Progenitor cell of endocrine pancreas (in vitro differentiated cells): ENCODE measurements at regions not wholly inside any gene's neighbourhood (a gene's known extent, or its start where the extent isn't known, plus 50 kb on each side); places are given as distances from the start of the nearest gene placed in this dataset.
A peak's percentile ranks its signal among the peaks of the same experiment; 100 is the strongest.

Experiments
- DNase-seq: peaks from one replicate; pipeline ENCODE4 v3.0.0; 2021; ENCODE audit warnings: low spot score; ENCODE audit not compliant: unreplicated experiment
- H3K27ac Mint-ChIP-seq: 2 replicates; pipeline ENCODE4 v1.8.0; 2021; ENCODE audit warnings: mild to moderate bottlenecking, moderate library complexity, mixed read lengths
- H3K27me3 Mint-ChIP-seq: 2 replicates; pipeline ENCODE4 v1.8.0; 2021; ENCODE audit warnings: mixed read lengths
- H3K36me3 Mint-ChIP-seq: 2 replicates; pipeline ENCODE4 v1.8.0; 2022; ENCODE audit warnings: mixed read lengths; ENCODE audit not compliant: insufficient read depth
- H3K4me1 Mint-ChIP-seq: 2 replicates; pipeline ENCODE4 v1.8.0; 2021; ENCODE audit warnings: low read depth, mixed read lengths
- H3K4me3 Mint-ChIP-seq: 2 replicates; pipeline ENCODE4 v1.8.0; 2021; ENCODE audit warnings: low read depth, mild to moderate bottlenecking, moderate library complexity, mixed read lengths
- H3K9me3 Mint-ChIP-seq: 2 replicates; pipeline ENCODE4 v1.8.0; 2021; ENCODE audit warnings: low read depth, mixed read lengths
- CTCF ChIP-seq: fragments of 200-600 bp; sonication (generic); IDR thresholded peaks from one replicate; pipeline ENCODE4 v1.5.0; 2021; ENCODE audit warnings: antibody characterized with exemption, mild to moderate bottlenecking; ENCODE audit not compliant: unreplicated experiment

DNA sequence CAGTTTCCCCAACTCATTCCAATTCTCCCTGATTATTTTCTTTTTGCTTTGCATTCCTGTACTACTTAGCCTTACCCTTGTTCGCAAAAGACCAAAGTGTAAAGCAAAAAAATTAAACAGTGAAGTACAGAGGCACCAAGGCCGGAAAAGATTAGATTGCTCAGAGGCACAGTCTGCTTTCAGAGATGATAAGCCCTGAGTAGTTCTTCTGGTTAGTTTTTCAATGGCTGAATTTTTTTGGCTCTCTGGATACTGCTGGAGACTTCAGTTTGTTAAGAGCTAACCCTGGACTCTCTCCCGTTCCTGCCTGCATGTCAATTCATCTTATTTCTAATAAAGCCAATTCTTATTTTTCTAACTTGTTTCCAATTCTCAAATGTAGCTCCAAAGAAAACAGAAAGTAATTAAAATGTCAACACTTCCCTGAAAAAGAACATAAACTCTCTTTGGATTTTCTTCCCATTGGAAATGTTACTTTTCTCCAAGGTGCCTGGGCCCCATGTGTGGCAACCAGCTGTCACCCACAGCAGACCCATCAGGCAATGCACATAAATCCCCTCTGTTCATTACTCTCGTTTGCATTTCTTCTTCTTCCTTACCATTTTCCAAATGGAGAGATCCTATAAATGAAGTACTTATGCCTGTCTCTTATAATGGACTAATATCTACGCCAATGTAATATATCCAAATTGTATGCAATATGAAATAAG is 142.8 kb downstream of the BTG1 start:
- no peak for DNase-seq
- Mint-ChIP-seq H3K4me3 (peak overlapping the region; percentile 58), H3K36me3 (peaks cover 14% of the 10 kb centered on the region), H3K27me3 (no peaks in the 10 kb centered on the region), H3K9me3 (peaks cover 26% of the 10 kb centered on the region), H3K27ac (peak overlapping the region; percentile 87), H3K4me1 (peaks cover 39% of the 10 kb centered on the region)
- no peak for TF ChIP-seq CTCF

- Mint-ChIP-seq H3K9me3 (peaks cover 28% of the 10 kb centered on the region), H3K36me3 (peaks cover 15% of the 10 kb centered on the region), H3K4me3 (peak overlapping the region; percentile 58), H3K27ac (peak overlapping the region; percentile 87), H3K4me1 (peaks cover 36% of the 10 kb centered on the region), H3K27me3 (no peaks in the 10 kb centered on the region)
- no peak for DNase-seq
- TF ChIP-seq CTCF, result no peak
These were observed 143.4 kb downstream of the BTG1 start for GRCh38 chr12:92002195-92002649.

DNA sequence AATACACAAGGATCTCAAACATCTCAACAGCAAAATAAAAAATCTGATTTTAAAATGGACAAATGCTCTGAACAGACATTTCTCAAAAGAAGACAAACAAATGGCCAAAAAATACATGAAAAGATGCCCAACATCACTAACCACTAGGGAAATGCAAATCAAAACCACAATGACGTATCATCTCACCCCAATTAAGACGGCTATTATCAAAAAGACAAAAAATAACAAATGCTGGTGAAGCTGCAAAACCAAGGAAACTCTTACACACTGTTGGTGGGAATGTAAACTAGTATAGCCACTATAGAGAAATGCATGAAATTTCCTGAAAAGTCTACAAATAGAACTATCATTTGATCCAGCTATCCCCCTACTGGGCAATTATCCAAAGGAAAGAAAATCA is 145.0 kb downstream of the BTG1 start:
- peaks cover 30% of the 10 kb centered on the region for H3K9me3 Mint-ChIP-seq
- no peak for DNase-seq
- no peak overlapping the region for H3K4me3 Mint-ChIP-seq
- TF ChIP-seq CTCF, result no peak
- H3K27me3 Mint-ChIP-seq, result no peaks in the 10 kb centered on the region
- H3K4me1 Mint-ChIP-seq, result peaks cover 36% of the 10 kb centered on the region
- no peak overlapping the region for H3K27ac Mint-ChIP-seq
- peaks cover 15% of the 10 kb centered on the region for H3K36me3 Mint-ChIP-seq

DNA sequence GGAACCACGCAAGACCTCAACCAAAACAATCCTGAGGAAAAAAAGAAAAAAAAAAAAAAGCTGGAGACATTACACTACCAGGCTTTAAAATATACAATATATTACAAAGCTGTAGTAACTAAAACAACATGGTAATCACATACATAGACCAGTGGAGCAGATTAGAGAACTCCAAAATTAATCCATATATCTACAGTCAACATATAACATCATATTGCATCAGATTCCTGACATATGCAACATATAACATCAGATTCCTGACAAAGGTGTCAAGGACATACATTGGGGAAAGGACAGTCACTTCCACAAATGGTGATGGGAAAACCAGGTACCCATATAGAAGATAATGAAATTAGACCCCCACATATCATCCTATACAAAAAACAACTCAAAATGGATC is 145.8 kb downstream of the BTG1 start:
- TF ChIP-seq CTCF, result no peak
- Mint-ChIP-seq H3K4me3 (no peak overlapping the region), H3K9me3 (peaks cover 30% of the 10 kb centered on the region), H3K27me3 (no peaks in the 10 kb centered on the region), H3K27ac (no peak overlapping the region), H3K4me1 (peaks cover 30% of the 10 kb centered on the region), H3K36me3 (peaks cover 15% of the 10 kb centered on the region)
- DNase-seq, result no peak

- H3K9me3 Mint-ChIP-seq, result peaks cover 30% of the 10 kb centered on the region
- peaks cover 15% of the 10 kb centered on the region for H3K4me1 Mint-ChIP-seq
- TF ChIP-seq CTCF, result no peak
- no peak overlapping the region for H3K27ac Mint-ChIP-seq
- H3K36me3 Mint-ChIP-seq, result peaks cover 15% of the 10 kb centered on the region
- no peaks in the 10 kb centered on the region for H3K27me3 Mint-ChIP-seq
- no peak overlapping the region for H3K4me3 Mint-ChIP-seq
- DNase-seq, result no peak
These were observed 147.3 kb downstream of the BTG1 start for GRCh38 chr12:91998316-91998715.
